A549 (cell line): ENCODE measurements at regions not wholly inside any gene's neighbourhood (a gene's known extent, or its start where the extent isn't known, plus 50 kb on each side); places are given as distances from the start of the nearest gene placed in this dataset.

Source experiments
- EP300 ChIP-seq, 2 experiments: fragments of >200 bp; sonication (Bioruptor Twin); formaldehyde crosslinking; IDR thresholded peaks; 2 replicates in 1 of 2; 3 replicates in 1 of 2; pipeline ENCODE4 v1.6.1; 2016 to 2017
- ESRRA ChIP-seq: fragments of 150-350 bp; IDR thresholded peaks from 2 replicates; pipeline ENCODE4 v1.6.1; 2014; ENCODE audit warnings: mild to moderate bottlenecking, low read length, borderline replicate concordance
- POLR2AphosphoS2 ChIP-seq: conservative IDR thresholded peaks from 2 replicates; pipeline ENCODE4 v1.6.1; 2012; ENCODE audit warnings: low read length, improper control_type of control experiment, inconsistent platforms
- RAD21 ChIP-seq, 2 experiments: fragments of >200 bp in 1 of 2; sonication (Bioruptor Twin) in 1 of 2; formaldehyde crosslinking in 1 of 2; IDR thresholded peaks in 1 of 2; conservative IDR thresholded peaks in 1 of 2; 2 replicates in 1 of 2; 3 replicates in 1 of 2; pipeline ENCODE4 v1.6.1; 2012 to 2018; ENCODE audit warnings: inconsistent platforms in 1 of 2
- TF ChIP-seq, protein P1 (sequence below): fragments of >200 bp; sonication (Bioruptor Twin); formaldehyde crosslinking; IDR thresholded peaks from 3 replicates; pipeline ENCODE4 v1.5.1; 2016

DNA sequence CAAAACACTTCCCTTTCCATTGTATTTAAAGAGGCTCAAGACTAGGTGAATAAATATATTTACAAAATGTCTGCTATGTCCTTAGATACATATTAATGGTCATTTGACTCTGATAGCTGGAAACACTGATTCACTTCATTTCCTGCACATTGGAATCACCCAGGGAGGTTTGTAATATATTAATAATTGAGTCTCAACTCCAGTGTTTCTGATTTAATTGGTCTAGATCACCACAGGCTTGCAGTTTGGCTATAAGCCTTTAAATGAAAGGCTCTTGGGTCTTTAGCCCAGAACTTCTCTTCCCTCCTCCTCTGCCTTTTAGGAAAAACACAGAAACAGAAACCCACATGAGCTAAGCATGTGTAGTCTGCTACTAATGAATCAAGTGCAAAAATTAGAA lies 378.0 kb downstream of the TBC1D4 start:
- no peak for TF ChIP-seq ESRRA
- TF ChIP-seq RAD21 (conservative IDR thresholded peaks at IDR 0.05 in 1 of 2, IDR thresholded peaks at IDR 0.05 in 1 of 2), result no peak
- TF ChIP-seq, protein P1, sequence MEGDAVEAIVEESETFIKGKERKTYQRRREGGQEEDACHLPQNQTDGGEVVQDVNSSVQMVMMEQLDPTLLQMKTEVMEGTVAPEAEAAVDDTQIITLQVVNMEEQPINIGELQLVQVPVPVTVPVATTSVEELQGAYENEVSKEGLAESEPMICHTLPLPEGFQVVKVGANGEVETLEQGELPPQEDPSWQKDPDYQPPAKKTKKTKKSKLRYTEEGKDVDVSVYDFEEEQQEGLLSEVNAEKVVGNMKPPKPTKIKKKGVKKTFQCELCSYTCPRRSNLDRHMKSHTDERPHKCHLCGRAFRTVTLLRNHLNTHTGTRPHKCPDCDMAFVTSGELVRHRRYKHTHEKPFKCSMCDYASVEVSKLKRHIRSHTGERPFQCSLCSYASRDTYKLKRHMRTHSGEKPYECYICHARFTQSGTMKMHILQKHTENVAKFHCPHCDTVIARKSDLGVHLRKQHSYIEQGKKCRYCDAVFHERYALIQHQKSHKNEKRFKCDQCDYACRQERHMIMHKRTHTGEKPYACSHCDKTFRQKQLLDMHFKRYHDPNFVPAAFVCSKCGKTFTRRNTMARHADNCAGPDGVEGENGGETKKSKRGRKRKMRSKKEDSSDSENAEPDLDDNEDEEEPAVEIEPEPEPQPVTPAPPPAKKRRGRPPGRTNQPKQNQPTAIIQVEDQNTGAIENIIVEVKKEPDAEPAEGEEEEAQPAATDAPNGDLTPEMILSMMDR, result no peak
- TF ChIP-seq POLR2AphosphoS2, result no peak
- no peak for TF ChIP-seq EP300 (IDR thresholded peaks at IDR 0.05)
